ENCODE measurements at regions not wholly inside any gene's neighbourhood (a gene's known extent, or its start where the extent isn't known, plus 50 kb on each side); places are given as distances from the start of the nearest gene placed in this dataset.

GRCh38 chr9:87085073-87085472 is 137.8 kb upstream of the GAS1 start:
- WGBS, 2 donors = 68 to 77% methylated on average over 27 of the region's 27 CpGs
- peak; percentile 24 for DNase-seq
- intact Hi-C loops (cut with DNase I; ENCODE audit: low total_unique reads) = no loop called here
- Histone ChIP-seq H3K27ac (no peak overlapping the region), H3K4me1 (no peaks in the 10 kb centered on the region), H3K9me3 (no peaks in the 10 kb centered on the region), H3K36me3 (ENCODE audit: low read depth, missing control alignments) (no peaks in the 10 kb centered on the region), H3K27me3 (no peaks in the 10 kb centered on the region), H3K4me3 (peak overlapping the region in 1 of 2 donors; percentile 2)
- TF ChIP-seq POLR2A (IDR thresholded peaks at IDR 0.05) (no peak), CTCF (IDR thresholded peaks at IDR 0.05) (no peak)

GRCh38 chr9:87085521-87085920 is 138.2 kb upstream of the GAS1 start:
- H3K9me3 ChIP-seq = no peaks in the 10 kb centered on the region
- TF ChIP-seq CTCF (IDR thresholded peaks at IDR 0.05) (no peak), POLR2A (IDR thresholded peaks at IDR 0.05) (no peak)
- peak overlapping the region in 1 of 2 donors; percentile 2 for H3K4me3 ChIP-seq
- H3K27me3 ChIP-seq = no peaks in the 10 kb centered on the region
- DNase-seq = peak; percentile 22
- H3K4me1 ChIP-seq = no peaks in the 10 kb centered on the region
- 32 to 43% methylated on average over 9 of the region's 9 CpGs for WGBS, 2 donors
- H3K36me3 ChIP-seq (ENCODE audit: low read depth, missing control alignments) = no peaks in the 10 kb centered on the region
- H3K27ac ChIP-seq = no peak overlapping the region
- intact Hi-C loops (cut with DNase I; ENCODE audit: low total_unique reads) = no loop called here

- intact Hi-C loops (cut with DNase I; ENCODE audit: low total_unique reads) = no loop called here
- no peak overlapping the region for H3K27ac ChIP-seq
- TF ChIP-seq POLR2A (IDR thresholded peaks at IDR 0.05) (no peak), CTCF (IDR thresholded peaks at IDR 0.05) (no peak)
These were observed 139.0 kb upstream of the GAS1 start for GRCh38 chr9:87086221-87086818.

GRCh38 chr9:87087197-87087596 is 139.9 kb upstream of the GAS1 start:
- no peaks in the 10 kb centered on the region for H3K9me3 ChIP-seq
- H3K36me3 ChIP-seq (ENCODE audit: low read depth, missing control alignments) = no peaks in the 10 kb centered on the region
- H3K4me3 ChIP-seq = no peak overlapping the region
- no peaks in the 10 kb centered on the region for H3K4me1 ChIP-seq
- no peak overlapping the region for H3K27ac ChIP-seq
- TF ChIP-seq CTCF (IDR thresholded peaks at IDR 0.05) (no peak), POLR2A (IDR thresholded peaks at IDR 0.05) (no peak)
- DNase-seq = no peak
- intact Hi-C loops (cut with DNase I; ENCODE audit: low total_unique reads) = no loop called here
- no peaks in the 10 kb centered on the region for H3K27me3 ChIP-seq

More at GRCh38 chr9:87086221-87086818, 139.0 kb upstream of the GAS1 start:
- Histone ChIP-seq H3K9me3 (no peaks in the 10 kb centered on the region), H3K36me3 (ENCODE audit: low read depth, missing control alignments) (no peaks in the 10 kb centered on the region), H3K4me1 (no peaks in the 10 kb centered on the region), H3K27me3 (no peaks in the 10 kb centered on the region), H3K4me3 (no peak overlapping the region)
- DNase-seq = no peak
- 60 to 67% methylated on average over 8 of the region's 8 CpGs for WGBS, 2 donors

- TF ChIP-seq CTCF (IDR thresholded peaks at IDR 0.05) = no peak
- TF ChIP-seq POLR2A (IDR thresholded peaks at IDR 0.05) = no peak
- Histone ChIP-seq H3K4me3 (no peak overlapping the region), H3K9me3 (no peaks in the 10 kb centered on the region), H3K4me1 (no peaks in the 10 kb centered on the region), H3K36me3 (ENCODE audit: low read depth, missing control alignments) (no peaks in the 10 kb centered on the region), H3K27ac (no peak overlapping the region), H3K27me3 (no peaks in the 10 kb centered on the region)
- intact Hi-C loops (cut with DNase I; ENCODE audit: low total_unique reads) = no loop called here
- no peak for DNase-seq
- 92 to 93% methylated on average over 1 of the region's 1 CpG for WGBS, 2 donors
These were observed 140.9 kb upstream of the GAS1 start for GRCh38 chr9:87088192-87088591.

Measured in testis (tissue), 2 donors.